ENCODE measurements at regions not wholly inside any gene's neighbourhood (a gene's known extent, or its start where the extent isn't known, plus 50 kb on each side); places are given as distances from the start of the nearest gene placed in this dataset.

GRCh38 chr7:25832456-25832855 lies 319.5 kb upstream of the NFE2L3 start:
- POLR2A ChIA-PET: no interaction called here
- ATAC-seq: no peak

GRCh38 chr7:25832929-25833328 lies 319.1 kb upstream of the NFE2L3 start:
- POLR2A ChIA-PET: no interaction called here
- H3K27me3 Mint-ChIP-seq (ENCODE audit: low read depth): peaks cover 16% of the 10 kb centered on the region
- no peaks in the 10 kb centered on the region for H3K9me3 Mint-ChIP-seq (ENCODE audit: insufficient read depth)
- no peak overlapping the region for H3K4me3 Mint-ChIP-seq
- DNase-seq (no peak), ATAC-seq (no peak)
- no peaks in the 10 kb centered on the region for H3K36me3 Mint-ChIP-seq (ENCODE audit: low read depth)
- CTCF ChIA-PET: no interaction called here
- H3K4me1 Mint-ChIP-seq (ENCODE audit: low read depth): no peaks in the 10 kb centered on the region
- H3K27ac Mint-ChIP-seq: no peak overlapping the region

More at GRCh38 chr7:25832456-25832855, 319.5 kb upstream of the NFE2L3 start:
- Mint-ChIP-seq H3K36me3 (ENCODE audit: low read depth) (no peaks in the 10 kb centered on the region), H3K27ac (no peak overlapping the region), H3K4me3 (no peak overlapping the region), H3K27me3 (ENCODE audit: low read depth) (peaks cover 16% of the 10 kb centered on the region), H3K9me3 (ENCODE audit: insufficient read depth) (no peaks in the 10 kb centered on the region), H3K4me1 (ENCODE audit: low read depth) (no peaks in the 10 kb centered on the region)
- DNase-seq: no peak
- CTCF ChIA-PET: no interaction called here

GRCh38 chr7:25834050-25834449 lies 317.9 kb upstream of the NFE2L3 start:
- Mint-ChIP-seq H3K4me1 (ENCODE audit: low read depth) (no peaks in the 10 kb centered on the region), H3K9me3 (ENCODE audit: insufficient read depth) (no peaks in the 10 kb centered on the region), H3K36me3 (ENCODE audit: low read depth) (no peaks in the 10 kb centered on the region), H3K27ac (no peak overlapping the region), H3K4me3 (no peak overlapping the region), H3K27me3 (ENCODE audit: low read depth) (peaks cover 16% of the 10 kb centered on the region)
- ATAC-seq: no peak
- no peak for DNase-seq
- ChIA-PET CTCF (no interaction called here), POLR2A (no interaction called here)

GRCh38 chr7:25835197-25835596 lies 316.8 kb upstream of the NFE2L3 start:
- Mint-ChIP-seq H3K27ac (no peak overlapping the region), H3K4me3 (no peak overlapping the region), H3K9me3 (ENCODE audit: insufficient read depth) (no peaks in the 10 kb centered on the region), H3K36me3 (ENCODE audit: low read depth) (no peaks in the 10 kb centered on the region), H3K4me1 (ENCODE audit: low read depth) (no peaks in the 10 kb centered on the region), H3K27me3 (ENCODE audit: low read depth) (peaks cover 16% of the 10 kb centered on the region)
- DNase-seq (no peak), ATAC-seq (no peak)
- POLR2A ChIA-PET: no interaction called here
- CTCF ChIA-PET: interaction anchor here (1.1 to 1.3 kb wide), 2 partner anchors 12 to 17 kb away, joined by 3 read pairs; no protein-coding TSS in a partner anchor

- Mint-ChIP-seq H3K4me3 (no peak overlapping the region), H3K9me3 (ENCODE audit: insufficient read depth) (no peaks in the 10 kb centered on the region), H3K27me3 (ENCODE audit: low read depth) (peaks cover 18% of the 10 kb centered on the region), H3K4me1 (ENCODE audit: low read depth) (no peaks in the 10 kb centered on the region), H3K27ac (no peak overlapping the region), H3K36me3 (ENCODE audit: low read depth) (no peaks in the 10 kb centered on the region)
- CTCF ChIA-PET: interaction anchor here (0.8 kb wide), 1 partner anchor 9 kb away, joined by 3 read pairs; no protein-coding TSS in a partner anchor
- ATAC-seq: no peak
- POLR2A ChIA-PET: interaction anchor here (0.6 kb wide), 1 partner anchor 286 kb away, joined by 3 read pairs; no protein-coding TSS in a partner anchor
- DNase-seq: no peak
These were observed 312.8 kb upstream of the NFE2L3 start for GRCh38 chr7:25839084-25839769.

GRCh38 chr7:25840209-25840792 lies 311.7 kb upstream of the NFE2L3 start:
- Mint-ChIP-seq H3K4me1 (ENCODE audit: low read depth) (no peaks in the 10 kb centered on the region), H3K36me3 (ENCODE audit: low read depth) (no peaks in the 10 kb centered on the region), H3K9me3 (ENCODE audit: insufficient read depth) (no peaks in the 10 kb centered on the region), H3K4me3 (no peak overlapping the region), H3K27me3 (ENCODE audit: low read depth) (peaks cover 18% of the 10 kb centered on the region), H3K27ac (no peak overlapping the region)
- CTCF ChIA-PET: no interaction called here
- DNase-seq: no peak
- POLR2A ChIA-PET: no interaction called here
- no peak for ATAC-seq

GRCh38 chr7:25841575-25841974 lies 310.4 kb upstream of the NFE2L3 start:
- no peak for ATAC-seq
- Mint-ChIP-seq H3K27me3 (ENCODE audit: low read depth) (peaks cover 23% of the 10 kb centered on the region), H3K9me3 (ENCODE audit: insufficient read depth) (no peaks in the 10 kb centered on the region), H3K4me1 (ENCODE audit: low read depth) (no peaks in the 10 kb centered on the region), H3K36me3 (ENCODE audit: low read depth) (no peaks in the 10 kb centered on the region), H3K4me3 (no peak overlapping the region), H3K27ac (no peak overlapping the region)
- CTCF ChIA-PET: interaction anchor here (2.9 kb wide), 1 partner anchor 10 kb away, joined by 11 read pairs; no protein-coding TSS in a partner anchor
- POLR2A ChIA-PET: no interaction called here
- DNase-seq: no peak

- Mint-ChIP-seq H3K9me3 (ENCODE audit: insufficient read depth) (no peaks in the 10 kb centered on the region), H3K27me3 (ENCODE audit: low read depth) (peaks cover 20% of the 10 kb centered on the region), H3K36me3 (ENCODE audit: low read depth) (no peaks in the 10 kb centered on the region), H3K27ac (no peak overlapping the region), H3K4me3 (no peak overlapping the region), H3K4me1 (ENCODE audit: low read depth) (no peaks in the 10 kb centered on the region)
- ChIA-PET CTCF (interaction anchor here (2.9 kb wide), 1 partner anchor 9 kb away, joined by 11 read pairs; no protein-coding TSS in a partner anchor), POLR2A (no interaction called here)
- no peak for ATAC-seq
- DNase-seq: no peak
These were observed 309.7 kb upstream of the NFE2L3 start for GRCh38 chr7:25842201-25842733.

GRCh38 chr7:25843467-25843866 lies 308.5 kb upstream of the NFE2L3 start:
- DNase-seq (no peak), ATAC-seq (no peak)
- Mint-ChIP-seq H3K4me1 (ENCODE audit: low read depth) (no peaks in the 10 kb centered on the region), H3K36me3 (ENCODE audit: low read depth) (no peaks in the 10 kb centered on the region), H3K27me3 (ENCODE audit: low read depth) (peaks cover 23% of the 10 kb centered on the region), H3K9me3 (ENCODE audit: insufficient read depth) (no peaks in the 10 kb centered on the region), H3K27ac (no peak overlapping the region), H3K4me3 (no peak overlapping the region)
- CTCF ChIA-PET: interaction anchor here (2.9 kb wide), 1 partner anchor 8 kb away, joined by 11 read pairs; no protein-coding TSS in a partner anchor
- POLR2A ChIA-PET: no interaction called here

- Mint-ChIP-seq H3K36me3 (ENCODE audit: low read depth) (no peaks in the 10 kb centered on the region), H3K4me1 (ENCODE audit: low read depth) (no peaks in the 10 kb centered on the region), H3K27me3 (ENCODE audit: low read depth) (peaks cover 28% of the 10 kb centered on the region), H3K4me3 (no peak overlapping the region), H3K27ac (no peak overlapping the region), H3K9me3 (ENCODE audit: insufficient read depth) (no peaks in the 10 kb centered on the region)
- ATAC-seq (no peak), DNase-seq (no peak)
- CTCF ChIA-PET: no interaction called here
- POLR2A ChIA-PET: no interaction called here
These were observed 307.7 kb upstream of the NFE2L3 start for GRCh38 chr7:25844102-25844870.

GRCh38 chr7:25845464-25845863 lies 306.5 kb upstream of the NFE2L3 start:
- no peak for ATAC-seq
- no peaks in the 10 kb centered on the region for H3K36me3 Mint-ChIP-seq (ENCODE audit: low read depth)
- H3K4me1 Mint-ChIP-seq (ENCODE audit: low read depth): no peaks in the 10 kb centered on the region
- no peak overlapping the region for H3K4me3 Mint-ChIP-seq
- H3K9me3 Mint-ChIP-seq (ENCODE audit: insufficient read depth): no peaks in the 10 kb centered on the region
- H3K27me3 Mint-ChIP-seq (ENCODE audit: low read depth): peaks cover 37% of the 10 kb centered on the region
- ChIA-PET POLR2A (no interaction called here), CTCF (no interaction called here)
- no peak overlapping the region for H3K27ac Mint-ChIP-seq
- no peak for DNase-seq

GRCh38 chr7:25846722-25847121 lies 305.3 kb upstream of the NFE2L3 start:
- ChIA-PET POLR2A (no interaction called here), CTCF (interaction anchor here (1.6 kb wide), 1 partner anchor 11 kb away, joined by 3 read pairs; no protein-coding TSS in a partner anchor)
- DNase-seq (no peak), ATAC-seq (no peak)
- no peak overlapping the region for H3K27ac Mint-ChIP-seq
- no peak overlapping the region for H3K4me3 Mint-ChIP-seq
- H3K9me3 Mint-ChIP-seq (ENCODE audit: insufficient read depth): no peaks in the 10 kb centered on the region
- H3K27me3 Mint-ChIP-seq (ENCODE audit: low read depth): peaks cover 47% of the 10 kb centered on the region
- no peaks in the 10 kb centered on the region for H3K36me3 Mint-ChIP-seq (ENCODE audit: low read depth)
- H3K4me1 Mint-ChIP-seq (ENCODE audit: low read depth): peaks cover 1% of the 10 kb centered on the region
